ENCODE measurements at regions not wholly inside any gene's neighbourhood (a gene's known extent, or its start where the extent isn't known, plus 50 kb on each side); places are given as distances from the start of the nearest gene placed in this dataset.

DNA sequence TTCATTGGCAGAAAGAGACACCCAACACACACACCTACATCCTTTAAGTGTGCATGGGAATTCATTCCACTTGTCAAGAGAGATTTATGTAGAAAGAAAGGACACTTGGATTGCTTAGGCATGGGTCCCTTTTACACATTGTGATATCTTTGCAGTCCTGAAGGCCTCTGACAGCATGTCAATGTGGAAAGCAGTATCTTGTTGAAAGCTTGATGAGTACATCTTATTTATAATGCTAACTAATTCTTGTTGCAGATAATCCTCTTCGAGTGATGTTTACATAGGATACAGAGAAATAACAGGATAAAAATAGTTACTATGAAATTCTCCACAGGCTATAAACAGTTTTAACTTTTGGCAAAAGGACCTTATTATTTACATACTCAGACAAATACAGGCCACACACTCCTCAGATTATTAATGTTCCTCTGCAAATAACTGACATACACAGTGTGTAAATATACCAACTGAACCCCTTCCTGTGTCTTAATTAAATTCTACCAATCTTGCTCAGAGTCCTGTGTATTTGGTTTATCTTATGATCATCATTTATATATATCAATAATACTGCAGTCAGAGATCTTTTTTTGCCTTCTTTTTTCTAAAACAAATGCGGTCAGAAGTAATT lies 111.8 kb upstream of the DIO2 start:
- POLR2A ChIA-PET: no interaction called here
- no peak for DNase-seq (ENCODE audit: extremely low spot score)
- TF ChIP-seq, protein P1, sequence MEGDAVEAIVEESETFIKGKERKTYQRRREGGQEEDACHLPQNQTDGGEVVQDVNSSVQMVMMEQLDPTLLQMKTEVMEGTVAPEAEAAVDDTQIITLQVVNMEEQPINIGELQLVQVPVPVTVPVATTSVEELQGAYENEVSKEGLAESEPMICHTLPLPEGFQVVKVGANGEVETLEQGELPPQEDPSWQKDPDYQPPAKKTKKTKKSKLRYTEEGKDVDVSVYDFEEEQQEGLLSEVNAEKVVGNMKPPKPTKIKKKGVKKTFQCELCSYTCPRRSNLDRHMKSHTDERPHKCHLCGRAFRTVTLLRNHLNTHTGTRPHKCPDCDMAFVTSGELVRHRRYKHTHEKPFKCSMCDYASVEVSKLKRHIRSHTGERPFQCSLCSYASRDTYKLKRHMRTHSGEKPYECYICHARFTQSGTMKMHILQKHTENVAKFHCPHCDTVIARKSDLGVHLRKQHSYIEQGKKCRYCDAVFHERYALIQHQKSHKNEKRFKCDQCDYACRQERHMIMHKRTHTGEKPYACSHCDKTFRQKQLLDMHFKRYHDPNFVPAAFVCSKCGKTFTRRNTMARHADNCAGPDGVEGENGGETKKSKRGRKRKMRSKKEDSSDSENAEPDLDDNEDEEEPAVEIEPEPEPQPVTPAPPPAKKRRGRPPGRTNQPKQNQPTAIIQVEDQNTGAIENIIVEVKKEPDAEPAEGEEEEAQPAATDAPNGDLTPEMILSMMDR (IDR thresholded peaks at IDR 0.05; ENCODE audit: control extremely low read depth, extremely low read depth, low read depth, missing control alignments): no peak
- CTCF ChIA-PET: no interaction called here

- ChIA-PET POLR2A (no interaction called here), CTCF (interaction anchor here (1.5 kb wide), 1 partner anchor 33 kb away, joined by 3 read pairs; no protein-coding TSS in a partner anchor)
- no peak for DNase-seq (ENCODE audit: extremely low spot score)
- TF ChIP-seq, protein P1 (IDR thresholded peaks at IDR 0.05; ENCODE audit: control extremely low read depth, extremely low read depth, low read depth, missing control alignments): no peak
Observed at GRCh38 chr14:80316441-80316840, 105.1 kb upstream of the DIO2 start.

- no peak for DNase-seq (ENCODE audit: extremely low spot score)
- POLR2A ChIA-PET: no interaction called here
- CTCF ChIA-PET: interaction anchor here (1.5 kb wide), 1 partner anchor 32 kb away, joined by 3 read pairs; no protein-coding TSS in a partner anchor
- TF ChIP-seq, protein P1 (IDR thresholded peaks at IDR 0.05; ENCODE audit: control extremely low read depth, extremely low read depth, low read depth, missing control alignments): no peak
Observed at GRCh38 chr14:80315681-80316080, 104.4 kb upstream of the DIO2 start.

GRCh38 chr14:80313806-80314205 lies 102.5 kb upstream of the DIO2 start:
- TF ChIP-seq, protein P1 (IDR thresholded peaks at IDR 0.05; ENCODE audit: control extremely low read depth, extremely low read depth, low read depth, missing control alignments): no peak
- POLR2A ChIA-PET: no interaction called here
- no peak for DNase-seq (ENCODE audit: extremely low spot score)
- CTCF ChIA-PET: no interaction called here

GRCh38 chr14:80310938-80311750 lies 99.8 kb upstream of the DIO2 start:
- DNase-seq (ENCODE audit: extremely low spot score): no peak
- TF ChIP-seq, protein P1 (IDR thresholded peaks at IDR 0.05; ENCODE audit: control extremely low read depth, extremely low read depth, low read depth, missing control alignments): no peak
- ChIA-PET CTCF (no interaction called here), POLR2A (no interaction called here)

- CTCF ChIA-PET: no interaction called here
Observed at GRCh38 chr14:80304125-80304766, 92.9 kb upstream of the DIO2 start.

More at GRCh38 chr14:80304125-80304766, 92.9 kb upstream of the DIO2 start:
- no peak for DNase-seq (ENCODE audit: extremely low spot score)
- TF ChIP-seq, protein P1 (IDR thresholded peaks at IDR 0.05; ENCODE audit: control extremely low read depth, extremely low read depth, low read depth, missing control alignments): no peak
- POLR2A ChIA-PET: no interaction called here

All from GM10248 (cell line).